Mammary epithelial cell (primary cell): ENCODE measurements at regions not wholly inside any gene's neighbourhood (a gene's known extent, or its start where the extent isn't known, plus 50 kb on each side); places are given as distances from the start of the nearest gene placed in this dataset.

ENCODE experiments used
- EZH2 ChIP-seq: IDR thresholded peaks from 2 replicates; pipeline ENCODE4 v1.6.1; 2012; ENCODE audit warnings: low read length, inconsistent platforms, borderline replicate concordance
- TF ChIP-seq, protein P1 (sequence below), 2 donors: IDR thresholded peaks in 1 of 2; conservative IDR thresholded peaks in 1 of 2; 2 replicates each; pipeline ENCODE4 v1.5.1; 2011 to 2012; ENCODE audit warnings: inconsistent platforms in 2 of 2, low read length in 2 of 2, mild to moderate bottlenecking in 2 of 2, control low read depth in 1 of 2, low read depth in 1 of 2; ENCODE audit not compliant: insufficient read depth in 1 of 2; ENCODE audit errors: extremely low read depth in 1 of 2

DNA sequence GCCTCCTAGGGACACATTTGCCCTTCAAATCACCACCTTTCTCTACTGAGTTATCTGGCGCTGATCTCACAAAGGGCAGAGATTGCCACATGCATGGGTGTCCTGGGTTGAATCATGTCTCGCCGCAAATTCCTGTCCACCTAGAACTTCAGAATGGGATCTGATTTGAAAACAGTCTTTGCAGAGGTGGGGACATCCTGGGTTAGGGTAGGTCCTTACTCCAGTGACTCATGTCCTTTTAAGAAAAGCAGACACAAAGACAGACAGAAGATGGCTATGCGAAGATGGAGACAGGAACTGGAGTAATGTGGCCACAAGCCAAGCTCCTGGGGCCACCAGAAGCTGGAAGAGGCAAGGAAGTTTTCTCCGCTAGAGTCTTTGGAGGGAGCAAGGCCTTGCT is 197.4 kb upstream of the SMIM21 start:
- TF ChIP-seq, protein P1, sequence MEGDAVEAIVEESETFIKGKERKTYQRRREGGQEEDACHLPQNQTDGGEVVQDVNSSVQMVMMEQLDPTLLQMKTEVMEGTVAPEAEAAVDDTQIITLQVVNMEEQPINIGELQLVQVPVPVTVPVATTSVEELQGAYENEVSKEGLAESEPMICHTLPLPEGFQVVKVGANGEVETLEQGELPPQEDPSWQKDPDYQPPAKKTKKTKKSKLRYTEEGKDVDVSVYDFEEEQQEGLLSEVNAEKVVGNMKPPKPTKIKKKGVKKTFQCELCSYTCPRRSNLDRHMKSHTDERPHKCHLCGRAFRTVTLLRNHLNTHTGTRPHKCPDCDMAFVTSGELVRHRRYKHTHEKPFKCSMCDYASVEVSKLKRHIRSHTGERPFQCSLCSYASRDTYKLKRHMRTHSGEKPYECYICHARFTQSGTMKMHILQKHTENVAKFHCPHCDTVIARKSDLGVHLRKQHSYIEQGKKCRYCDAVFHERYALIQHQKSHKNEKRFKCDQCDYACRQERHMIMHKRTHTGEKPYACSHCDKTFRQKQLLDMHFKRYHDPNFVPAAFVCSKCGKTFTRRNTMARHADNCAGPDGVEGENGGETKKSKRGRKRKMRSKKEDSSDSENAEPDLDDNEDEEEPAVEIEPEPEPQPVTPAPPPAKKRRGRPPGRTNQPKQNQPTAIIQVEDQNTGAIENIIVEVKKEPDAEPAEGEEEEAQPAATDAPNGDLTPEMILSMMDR (conservative IDR thresholded peaks at IDR 0.05 in 1 of 2, IDR thresholded peaks at IDR 0.05 in 1 of 2; ENCODE audit: extremely low read depth in 1 of 2, insufficient read depth in 1 of 2, low read depth in 1 of 2, low read length in 2 of 2), result no peak
- TF ChIP-seq EZH2, result no peak
